Parathyroid adenoma (tissue), 2 donors: ENCODE measurements at regions not wholly inside any gene's neighbourhood (a gene's known extent, or its start where the extent isn't known, plus 50 kb on each side); places are given as distances from the start of the nearest gene placed in this dataset.

Experiments used
- H2AFZ ChIP-seq: fragments of 300-600 bp; sonication (generic); one replicate; pipeline ENCODE4 v1.7.0; 2017; ENCODE audit warnings: antibody characterized with exemption, mild to moderate bottlenecking
- H3K27ac ChIP-seq: fragments of 300-600 bp; sonication (generic); one replicate; pipeline ENCODE4 v1.7.0; 2017
- H3K27me3 ChIP-seq: fragments of 300-600 bp; sonication (generic); one replicate; pipeline ENCODE4 v1.7.0; 2017; ENCODE audit warnings: low read length; ENCODE audit not compliant: control insufficient read depth, insufficient read depth
- H3K36me3 ChIP-seq: fragments of 300-600 bp; sonication (generic); one replicate; pipeline ENCODE4 v1.7.0; 2017; ENCODE audit warnings: low read length; ENCODE audit not compliant: control insufficient read depth, insufficient read depth
- H3K4me1 ChIP-seq: fragments of 300-600 bp; sonication (generic); one replicate; pipeline ENCODE4 v1.7.0; 2017; ENCODE audit warnings: control low read depth
- H3K4me2 ChIP-seq: fragments of 300-600 bp; sonication (generic); one replicate; pipeline ENCODE4 v1.7.0; 2017; ENCODE audit warnings: low read length
- H3K4me3 ChIP-seq: fragments of 300-600 bp; sonication (generic); one replicate; pipeline ENCODE4 v1.7.0; 2017; ENCODE audit warnings: low read depth, low read length
- H3K79me2 ChIP-seq: fragments of 300-600 bp; sonication (generic); one replicate; pipeline ENCODE4 v1.7.0; 2017; ENCODE audit warnings: control low read depth
- H3K9ac ChIP-seq: fragments of 300-600 bp; sonication (generic); one replicate; pipeline ENCODE4 v1.7.0; 2017; ENCODE audit warnings: mild to moderate bottlenecking
- H3K9me3 ChIP-seq: fragments of 300-600 bp; sonication (generic); one replicate; pipeline ENCODE4 v1.7.0; 2017; ENCODE audit warnings: low read length; ENCODE audit not compliant: control insufficient read depth
- TF ChIP-seq, protein P1 (sequence below): fragments of 300-600 bp; sonication (generic); IDR thresholded peaks from one replicate; pipeline ENCODE4 v1.7.0; 2017; ENCODE audit warnings: antibody characterized with exemption, mild to moderate bottlenecking
- donor health status: primary hyperparathyroidism.

- Histone ChIP-seq H3K9ac (no peak overlapping the region), H3K27ac (no peak overlapping the region), H3K9me3 (no peaks in the 10 kb centered on the region), H3K27me3 (no peaks in the 10 kb centered on the region), H3K79me2 (no peaks in the 10 kb centered on the region), H3K4me1 (no peaks in the 10 kb centered on the region), H2AFZ (no peak overlapping the region), H3K36me3 (no peaks in the 10 kb centered on the region), H3K4me3 (no peak overlapping the region), H3K4me2 (no peak overlapping the region)
- TF ChIP-seq, protein P1, sequence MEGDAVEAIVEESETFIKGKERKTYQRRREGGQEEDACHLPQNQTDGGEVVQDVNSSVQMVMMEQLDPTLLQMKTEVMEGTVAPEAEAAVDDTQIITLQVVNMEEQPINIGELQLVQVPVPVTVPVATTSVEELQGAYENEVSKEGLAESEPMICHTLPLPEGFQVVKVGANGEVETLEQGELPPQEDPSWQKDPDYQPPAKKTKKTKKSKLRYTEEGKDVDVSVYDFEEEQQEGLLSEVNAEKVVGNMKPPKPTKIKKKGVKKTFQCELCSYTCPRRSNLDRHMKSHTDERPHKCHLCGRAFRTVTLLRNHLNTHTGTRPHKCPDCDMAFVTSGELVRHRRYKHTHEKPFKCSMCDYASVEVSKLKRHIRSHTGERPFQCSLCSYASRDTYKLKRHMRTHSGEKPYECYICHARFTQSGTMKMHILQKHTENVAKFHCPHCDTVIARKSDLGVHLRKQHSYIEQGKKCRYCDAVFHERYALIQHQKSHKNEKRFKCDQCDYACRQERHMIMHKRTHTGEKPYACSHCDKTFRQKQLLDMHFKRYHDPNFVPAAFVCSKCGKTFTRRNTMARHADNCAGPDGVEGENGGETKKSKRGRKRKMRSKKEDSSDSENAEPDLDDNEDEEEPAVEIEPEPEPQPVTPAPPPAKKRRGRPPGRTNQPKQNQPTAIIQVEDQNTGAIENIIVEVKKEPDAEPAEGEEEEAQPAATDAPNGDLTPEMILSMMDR, result no peak
Observed at GRCh38 chr4:85113706-85114105, 147.2 kb upstream of the WDFY3 start.

DNA sequence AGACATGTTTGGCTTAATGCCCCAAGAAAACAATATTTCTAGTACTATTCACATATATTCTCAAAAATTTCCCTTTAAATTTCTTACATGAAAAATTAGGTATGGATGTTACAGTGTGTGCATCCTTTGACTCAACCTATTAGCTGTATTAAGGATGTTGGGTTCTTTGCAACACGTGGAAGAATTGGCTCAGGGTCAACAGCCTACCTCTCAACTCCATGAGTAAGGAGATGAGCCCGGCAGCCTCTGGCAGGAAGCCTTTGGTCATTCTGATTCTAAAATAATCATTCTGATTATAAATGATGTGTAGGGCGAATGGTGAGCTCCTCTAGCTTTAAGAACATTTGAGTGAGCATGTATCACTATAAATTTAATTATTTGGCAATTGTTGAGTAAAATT, 148.0 kb upstream of the WDFY3 start:
- no peaks in the 10 kb centered on the region for H3K27me3 ChIP-seq
- H3K36me3 ChIP-seq, result no peaks in the 10 kb centered on the region
- H3K27ac ChIP-seq, result no peak overlapping the region
- no peak overlapping the region for H3K4me2 ChIP-seq
- TF ChIP-seq, protein P1, result no peak
- H3K9ac ChIP-seq, result no peak overlapping the region
- no peaks in the 10 kb centered on the region for H3K4me1 ChIP-seq
- no peaks in the 10 kb centered on the region for H3K79me2 ChIP-seq
- H3K9me3 ChIP-seq, result no peaks in the 10 kb centered on the region
- no peak overlapping the region for H2AFZ ChIP-seq
- no peak overlapping the region for H3K4me3 ChIP-seq

DNA sequence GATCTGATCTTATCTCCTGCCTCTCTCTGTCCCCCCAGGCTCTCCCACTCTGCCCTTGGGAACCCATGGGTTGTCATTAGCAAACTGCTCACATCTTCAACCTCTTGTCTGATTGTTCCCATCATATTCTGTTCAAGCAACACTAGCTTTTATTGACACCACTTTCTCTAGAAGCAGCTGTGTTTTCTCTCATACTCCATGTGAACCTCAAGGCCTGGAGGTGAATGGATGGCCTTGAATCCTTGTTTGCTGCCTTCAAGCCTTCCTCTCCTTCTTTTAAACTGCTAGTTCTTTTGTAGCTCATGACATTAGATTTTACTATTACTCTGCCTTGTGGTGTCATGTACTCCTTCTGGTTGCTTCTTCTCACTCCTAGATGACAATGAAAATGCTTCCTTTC, 149.5 kb upstream of the WDFY3 start:
- H3K27me3 ChIP-seq, result no peaks in the 10 kb centered on the region
- no peak overlapping the region for H2AFZ ChIP-seq
- no peaks in the 10 kb centered on the region for H3K79me2 ChIP-seq
- TF ChIP-seq, protein P1, result no peak
- H3K9me3 ChIP-seq, result no peaks in the 10 kb centered on the region
- H3K36me3 ChIP-seq, result no peaks in the 10 kb centered on the region
- no peaks in the 10 kb centered on the region for H3K4me1 ChIP-seq
- H3K27ac ChIP-seq, result no peak overlapping the region
- no peak overlapping the region for H3K4me3 ChIP-seq
- H3K9ac ChIP-seq, result no peak overlapping the region
- H3K4me2 ChIP-seq, result no peak overlapping the region

GRCh38 chr4:85125688-85126087, 159.2 kb upstream of the WDFY3 start:
- Histone ChIP-seq H3K36me3 (no peaks in the 10 kb centered on the region), H3K27me3 (no peaks in the 10 kb centered on the region), H3K9me3 (no peaks in the 10 kb centered on the region), H3K4me1 (no peaks in the 10 kb centered on the region), H3K4me3 (no peak overlapping the region), H3K79me2 (no peaks in the 10 kb centered on the region), H3K27ac (no peak overlapping the region), H3K4me2 (no peak overlapping the region), H2AFZ (no peak overlapping the region), H3K9ac (no peak overlapping the region)
- TF ChIP-seq, protein P1, result no peak

- H3K9me3 ChIP-seq, result no peaks in the 10 kb centered on the region
- H3K36me3 ChIP-seq, result no peaks in the 10 kb centered on the region
- H3K4me2 ChIP-seq, result no peak overlapping the region
- no peaks in the 10 kb centered on the region for H3K27me3 ChIP-seq
- no peak overlapping the region for H3K27ac ChIP-seq
- TF ChIP-seq, protein P1, result no peak
- no peak overlapping the region for H3K9ac ChIP-seq
- H3K4me3 ChIP-seq, result no peak overlapping the region
- no peaks in the 10 kb centered on the region for H3K4me1 ChIP-seq
- H2AFZ ChIP-seq, result no peak overlapping the region
- no peaks in the 10 kb centered on the region for H3K79me2 ChIP-seq
Observed at GRCh38 chr4:85126991-85127591, 160.6 kb upstream of the WDFY3 start.
